22Rv1 (cell line): ENCODE measurements at regions not wholly inside any gene's neighbourhood (a gene's known extent, or its start where the extent isn't known, plus 50 kb on each side); places are given as distances from the start of the nearest gene placed in this dataset.
A peak's percentile ranks its signal among the peaks of the same experiment; 100 is the strongest.

Experiments
- H3K27ac ChIP-seq: fragments of 450-650 bp; 2 replicates; pipeline ENCODE4 v1.5.1; 2017
- CTCF ChIP-seq: fragments of 450-650 bp; IDR thresholded peaks from 2 replicates; pipeline ENCODE4 v1.5.1; 2017; ENCODE audit warnings: mild to moderate bottlenecking
- ZFX ChIP-seq: fragments of 450-650 bp; IDR thresholded peaks from 2 replicates; pipeline ENCODE4 v1.6.1; 2017; ENCODE audit warnings: antibody characterized with exemption, borderline replicate concordance

- no peak overlapping the region for H3K27ac ChIP-seq
- TF ChIP-seq ZFX (no peak), CTCF (no peak)
Observed at GRCh38 chr2:183348492-183348891, 224.2 kb downstream of the NUP35 start.

- no peak overlapping the region for H3K27ac ChIP-seq
- no peak for TF ChIP-seq CTCF
- no peak for TF ChIP-seq ZFX
Observed at GRCh38 chr2:183349091-183349490, 224.8 kb downstream of the NUP35 start.

GRCh38 chr2:183359867-183360266 lies 235.6 kb downstream of the NUP35 start:
- no peak overlapping the region for H3K27ac ChIP-seq
- TF ChIP-seq ZFX, result no peak
- peak; percentile 25 for TF ChIP-seq CTCF

GRCh38 chr2:183371545-183371944 lies 247.3 kb downstream of the NUP35 start:
- TF ChIP-seq CTCF, result no peak
- TF ChIP-seq ZFX, result no peak
- no peak overlapping the region for H3K27ac ChIP-seq

GRCh38 chr2:183375821-183376220 lies 251.6 kb downstream of the NUP35 start:
- H3K27ac ChIP-seq, result no peak overlapping the region
- TF ChIP-seq ZFX (no peak), CTCF (no peak)

- TF ChIP-seq ZFX (no peak), CTCF (no peak)
- H3K27ac ChIP-seq, result no peak overlapping the region
Observed at GRCh38 chr2:183383854-183384253, 259.6 kb downstream of the NUP35 start.

- TF ChIP-seq ZFX (no peak), CTCF (no peak)
- no peak overlapping the region for H3K27ac ChIP-seq
Observed at GRCh38 chr2:183389546-183390080, 265.4 kb downstream of the NUP35 start.
